Left ventricle myocardium inferior (tissue), 1 donor: ENCODE measurements at regions not wholly inside any gene's neighbourhood (a gene's known extent, or its start where the extent isn't known, plus 50 kb on each side); places are given as distances from the start of the nearest gene placed in this dataset.

Experiments
- DNase-seq: peaks from one replicate; pipeline ENCODE4 v3.0.0-alpha.2; 2020
- H3K27ac ChIP-seq: fragments of 200-600 bp; replicated peaks from 2 replicates; pipeline ENCODE4 v1.8.0; 2021
- H3K27me3 ChIP-seq: fragments of 200-600 bp; 2 replicates; pipeline ENCODE4 v1.8.0; 2021; ENCODE audit warnings: low read depth
- H3K36me3 ChIP-seq: fragments of 200-600 bp; 2 replicates; pipeline ENCODE4 v1.8.0; 2021
- H3K4me1 ChIP-seq: fragments of 200-600 bp; 2 replicates; pipeline ENCODE4 v1.8.0; 2021
- H3K4me3 ChIP-seq: fragments of 200-600 bp; 2 replicates; pipeline ENCODE4 v1.8.0; 2021; ENCODE audit warnings: mild to moderate bottlenecking, moderate library complexity
- H3K9me3 ChIP-seq: fragments of 200-600 bp; replicated peaks from 2 replicates; pipeline ENCODE4 v1.8.0; 2021
- intact Hi-C: fragments of 100-400 bp; cut with micrococcal nuclease; formaldehyde crosslinking; loops from one replicate; pipeline ENCODE4 v1.11.0; 2022
- TF ChIP-seq, protein P1 (sequence below): fragments of 200-600 bp; IDR thresholded peaks from 2 replicates; pipeline ENCODE4 v1.8.0; 2021; ENCODE audit warnings: antibody characterized with exemption, mild to moderate bottlenecking, borderline replicate concordance
- donor health status: DM: no; HTN: yes; CAD: no; lungs with severe emphysema.

DNA sequence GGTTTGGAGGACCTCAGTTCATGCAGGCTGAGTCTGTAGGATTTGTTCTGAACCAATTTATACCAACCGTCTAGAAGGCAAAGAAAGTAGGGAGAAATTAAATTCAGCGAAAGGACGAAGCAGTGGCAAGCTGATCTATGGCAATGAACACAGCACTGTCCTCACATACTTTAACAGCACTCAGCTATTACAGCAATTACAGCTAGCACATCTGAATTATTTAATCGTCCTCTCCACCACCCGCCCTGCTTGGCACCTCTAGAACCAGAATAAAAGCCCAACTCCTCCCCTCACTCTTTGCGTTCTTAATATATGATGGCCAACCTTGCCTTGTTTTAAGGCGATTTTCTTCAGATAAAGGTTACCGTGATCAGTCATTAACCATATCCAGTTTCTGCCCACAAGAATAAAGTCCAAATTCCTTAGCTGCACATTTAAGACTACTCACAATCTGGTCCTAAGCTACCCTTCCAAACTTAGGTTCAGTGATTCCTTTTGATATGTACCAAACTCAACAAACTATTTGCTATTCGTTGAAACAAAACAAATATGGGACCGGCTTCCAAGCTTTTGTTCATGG, 169.4 kb upstream of the ESRRG start:
- TF ChIP-seq, protein P1, sequence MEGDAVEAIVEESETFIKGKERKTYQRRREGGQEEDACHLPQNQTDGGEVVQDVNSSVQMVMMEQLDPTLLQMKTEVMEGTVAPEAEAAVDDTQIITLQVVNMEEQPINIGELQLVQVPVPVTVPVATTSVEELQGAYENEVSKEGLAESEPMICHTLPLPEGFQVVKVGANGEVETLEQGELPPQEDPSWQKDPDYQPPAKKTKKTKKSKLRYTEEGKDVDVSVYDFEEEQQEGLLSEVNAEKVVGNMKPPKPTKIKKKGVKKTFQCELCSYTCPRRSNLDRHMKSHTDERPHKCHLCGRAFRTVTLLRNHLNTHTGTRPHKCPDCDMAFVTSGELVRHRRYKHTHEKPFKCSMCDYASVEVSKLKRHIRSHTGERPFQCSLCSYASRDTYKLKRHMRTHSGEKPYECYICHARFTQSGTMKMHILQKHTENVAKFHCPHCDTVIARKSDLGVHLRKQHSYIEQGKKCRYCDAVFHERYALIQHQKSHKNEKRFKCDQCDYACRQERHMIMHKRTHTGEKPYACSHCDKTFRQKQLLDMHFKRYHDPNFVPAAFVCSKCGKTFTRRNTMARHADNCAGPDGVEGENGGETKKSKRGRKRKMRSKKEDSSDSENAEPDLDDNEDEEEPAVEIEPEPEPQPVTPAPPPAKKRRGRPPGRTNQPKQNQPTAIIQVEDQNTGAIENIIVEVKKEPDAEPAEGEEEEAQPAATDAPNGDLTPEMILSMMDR: no peak
- Histone ChIP-seq H3K4me3 (no peak overlapping the region), H3K36me3 (no peaks in the 10 kb centered on the region), H3K27me3 (no peaks in the 10 kb centered on the region), H3K4me1 (peaks cover 4% of the 10 kb centered on the region), H3K27ac (no peak overlapping the region), H3K9me3 (no peaks in the 10 kb centered on the region)
- intact Hi-C loops: no loop called here
- no peak for DNase-seq

DNA sequence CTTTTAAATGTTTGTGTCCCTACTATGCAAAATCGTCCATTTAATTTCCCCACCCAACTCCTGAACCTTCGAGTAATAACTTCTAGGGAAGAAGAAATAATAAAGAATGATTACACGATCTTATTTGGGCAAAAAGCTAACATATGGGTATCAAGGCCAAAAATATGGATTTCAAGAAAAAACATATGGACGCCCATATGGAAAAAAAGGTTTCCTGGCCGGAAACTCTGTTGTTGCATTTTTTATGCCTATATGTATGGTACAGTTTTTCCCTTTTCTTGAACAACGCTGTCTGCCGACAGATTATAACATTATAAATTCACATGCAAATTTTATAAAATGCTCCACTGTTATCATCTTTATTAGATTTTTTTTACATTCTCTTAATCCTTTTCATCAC, 167.6 kb upstream of the ESRRG start:
- Histone ChIP-seq H3K27ac (no peak overlapping the region), H3K4me3 (no peak overlapping the region), H3K27me3 (no peaks in the 10 kb centered on the region), H3K36me3 (no peaks in the 10 kb centered on the region), H3K9me3 (no peaks in the 10 kb centered on the region), H3K4me1 (peaks cover 4% of the 10 kb centered on the region)
- TF ChIP-seq, protein P1: no peak
- DNase-seq: no peak
- intact Hi-C loops: no loop called here

DNA sequence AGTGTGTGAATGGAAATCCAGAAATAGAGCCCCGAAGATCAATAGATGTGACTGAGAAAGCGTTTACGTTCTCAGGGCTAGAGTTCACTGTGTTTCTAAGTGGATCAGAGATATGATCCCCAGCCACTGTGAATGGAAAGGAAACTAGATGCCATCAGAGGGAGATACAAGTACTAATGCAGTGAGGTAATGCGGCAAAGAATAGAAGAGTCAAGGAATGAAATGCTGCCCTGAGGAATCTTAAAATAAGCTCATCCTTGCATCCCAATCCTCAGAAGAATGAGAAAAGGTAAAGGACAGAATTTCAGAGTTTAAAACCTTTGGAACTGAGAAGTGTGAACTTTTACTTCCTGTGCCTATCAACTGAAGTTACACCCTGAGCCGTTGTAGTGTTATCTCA, 165.5 kb upstream of the ESRRG start:
- Histone ChIP-seq H3K4me3 (no peak overlapping the region), H3K36me3 (no peaks in the 10 kb centered on the region), H3K27me3 (no peaks in the 10 kb centered on the region), H3K27ac (no peak overlapping the region), H3K4me1 (peaks cover 4% of the 10 kb centered on the region), H3K9me3 (no peaks in the 10 kb centered on the region)
- TF ChIP-seq, protein P1: no peak
- no peak for DNase-seq
- intact Hi-C loops: no loop called here

DNA sequence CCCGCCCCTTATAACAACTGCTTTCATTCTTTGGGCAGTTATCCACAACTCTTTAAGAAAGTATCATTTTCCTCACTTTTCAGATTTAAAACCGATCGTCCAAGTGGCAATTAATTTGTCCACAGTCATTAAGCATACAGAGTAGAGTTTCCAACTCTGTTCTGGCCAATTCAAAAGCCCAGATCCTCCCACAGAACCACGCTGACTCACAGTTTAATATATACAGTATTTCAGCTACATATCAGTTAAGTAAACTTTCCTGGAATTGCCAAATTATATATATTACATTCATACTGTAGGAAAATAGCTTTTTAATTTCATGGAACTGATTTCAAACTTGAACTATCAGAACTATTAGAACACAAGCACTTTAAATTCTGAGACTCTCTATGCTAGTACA, 163.8 kb upstream of the ESRRG start:
- H3K27ac ChIP-seq: no peak overlapping the region
- no peak for DNase-seq
- H3K9me3 ChIP-seq: no peaks in the 10 kb centered on the region
- TF ChIP-seq, protein P1: no peak
- H3K36me3 ChIP-seq: no peaks in the 10 kb centered on the region
- no peak overlapping the region for H3K4me3 ChIP-seq
- no peaks in the 10 kb centered on the region for H3K4me1 ChIP-seq
- H3K27me3 ChIP-seq: no peaks in the 10 kb centered on the region
- intact Hi-C loops: no loop called here

DNA sequence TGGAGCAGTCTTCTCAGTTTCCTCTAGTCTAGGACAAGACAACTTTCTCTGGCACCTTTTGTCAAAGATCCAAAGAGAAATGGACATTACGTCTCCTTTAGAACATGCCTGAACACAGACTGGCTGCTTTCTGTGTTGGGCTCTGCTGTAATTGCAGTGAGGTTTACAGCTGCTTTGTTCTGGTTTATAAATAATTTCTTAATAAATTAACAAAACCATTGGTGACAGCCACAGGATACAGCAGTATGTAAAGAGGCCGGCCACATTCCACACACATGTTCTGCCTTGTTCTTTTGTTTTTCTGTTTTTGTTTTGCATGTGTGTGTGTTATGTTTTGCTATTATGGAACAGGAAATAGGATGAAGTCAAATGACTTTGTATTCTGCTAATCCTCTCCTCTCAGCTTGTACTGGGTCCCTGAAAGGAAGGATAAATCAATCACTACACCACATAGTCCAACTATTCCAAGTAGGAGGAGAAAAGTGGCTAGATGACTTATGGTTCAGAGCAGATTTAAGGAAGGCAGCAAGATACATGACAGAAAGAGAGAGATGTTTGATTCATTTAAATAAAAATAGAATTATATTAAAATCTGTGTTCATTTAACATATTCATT, 161.5 kb upstream of the ESRRG start:
- no peak for DNase-seq
- TF ChIP-seq, protein P1: no peak
- Histone ChIP-seq H3K4me3 (no peak overlapping the region), H3K27ac (no peak overlapping the region), H3K9me3 (no peaks in the 10 kb centered on the region), H3K36me3 (no peaks in the 10 kb centered on the region), H3K4me1 (no peaks in the 10 kb centered on the region), H3K27me3 (no peaks in the 10 kb centered on the region)
- intact Hi-C loops: no loop called here
